GM18907 (cell line): ENCODE measurements at regions not wholly inside any gene's neighbourhood (a gene's known extent, or its start where the extent isn't known, plus 50 kb on each side); places are given as distances from the start of the nearest gene placed in this dataset.

Experiments used
- ATAC-seq: cut with Tn5 transposase; IDR thresholded peaks from one replicate; pipeline ENCODE4 v1.9.1; 2021; ENCODE audit warnings: mild to moderate bottlenecking, moderate library complexity; ENCODE audit not compliant: unreplicated experiment

- ATAC-seq, result no peak
These were observed 705.4 kb upstream of the TENM4 start for GRCh38 chr11:80146232-80146631.

- peak; percentile 76 for ATAC-seq
These were observed 704.2 kb upstream of the TENM4 start for GRCh38 chr11:80144897-80145594.

GRCh38 chr11:80136991-80137390 is 696.2 kb upstream of the TENM4 start:
- no peak for ATAC-seq

- ATAC-seq, result no peak
These were observed 688.6 kb upstream of the TENM4 start for GRCh38 chr11:80129396-80129795.

GRCh38 chr11:80122211-80122610 is 681.4 kb upstream of the TENM4 start:
- no peak for ATAC-seq

GRCh38 chr11:80118073-80118472 is 677.2 kb upstream of the TENM4 start:
- no peak for ATAC-seq

DNA sequence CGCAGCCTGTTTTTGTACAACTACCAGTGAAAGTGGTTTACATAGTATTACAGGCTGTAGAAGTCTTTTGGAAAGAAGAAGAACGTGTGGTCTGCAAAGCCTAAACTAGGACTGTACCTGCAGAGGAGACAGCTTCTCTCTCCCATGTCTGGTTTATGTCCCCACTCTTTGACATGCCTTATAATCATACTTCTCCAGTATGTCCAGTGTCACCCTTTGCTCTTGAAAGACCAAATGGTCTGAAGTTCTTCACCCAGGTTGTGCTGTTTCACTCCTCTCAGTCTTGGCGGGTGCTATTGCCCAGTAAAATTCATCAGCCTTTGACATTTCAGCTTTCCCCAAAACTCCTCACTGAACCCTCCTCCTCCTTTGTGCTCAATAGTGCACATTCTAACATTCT is 676.0 kb upstream of the TENM4 start:
- no peak for ATAC-seq

- no peak for ATAC-seq
These were observed 668.8 kb upstream of the TENM4 start for GRCh38 chr11:80109652-80110051.

DNA sequence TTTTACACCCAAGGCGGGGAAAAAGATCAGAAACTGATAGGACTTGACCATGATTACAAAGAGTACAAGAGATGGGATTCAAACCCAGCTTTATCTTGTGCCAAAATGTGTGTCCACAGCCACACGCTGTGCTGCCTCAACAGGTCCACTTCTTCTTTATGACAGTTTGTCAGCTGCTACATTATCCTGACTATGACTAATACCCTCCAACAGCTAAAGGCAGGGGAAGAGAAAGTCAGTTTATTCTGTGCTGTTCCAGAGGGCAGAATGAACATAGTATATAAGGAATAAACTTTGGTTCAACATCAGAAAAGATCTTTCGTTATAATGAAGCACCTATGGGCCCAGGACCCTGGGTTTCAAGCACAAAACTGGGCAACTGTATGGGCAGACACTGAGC is 668.2 kb upstream of the TENM4 start:
- ATAC-seq, result no peak

GRCh38 chr11:80107415-80107814 is 666.6 kb upstream of the TENM4 start:
- no peak for ATAC-seq

GRCh38 chr11:80104191-80104590 is 663.4 kb upstream of the TENM4 start:
- no peak for ATAC-seq

GRCh38 chr11:80103142-80103859 is 662.5 kb upstream of the TENM4 start:
- no peak for ATAC-seq

- no peak for ATAC-seq
These were observed 656.3 kb upstream of the TENM4 start for GRCh38 chr11:80097146-80097545.

GRCh38 chr11:80096736-80097135 is 655.9 kb upstream of the TENM4 start:
- no peak for ATAC-seq

DNA sequence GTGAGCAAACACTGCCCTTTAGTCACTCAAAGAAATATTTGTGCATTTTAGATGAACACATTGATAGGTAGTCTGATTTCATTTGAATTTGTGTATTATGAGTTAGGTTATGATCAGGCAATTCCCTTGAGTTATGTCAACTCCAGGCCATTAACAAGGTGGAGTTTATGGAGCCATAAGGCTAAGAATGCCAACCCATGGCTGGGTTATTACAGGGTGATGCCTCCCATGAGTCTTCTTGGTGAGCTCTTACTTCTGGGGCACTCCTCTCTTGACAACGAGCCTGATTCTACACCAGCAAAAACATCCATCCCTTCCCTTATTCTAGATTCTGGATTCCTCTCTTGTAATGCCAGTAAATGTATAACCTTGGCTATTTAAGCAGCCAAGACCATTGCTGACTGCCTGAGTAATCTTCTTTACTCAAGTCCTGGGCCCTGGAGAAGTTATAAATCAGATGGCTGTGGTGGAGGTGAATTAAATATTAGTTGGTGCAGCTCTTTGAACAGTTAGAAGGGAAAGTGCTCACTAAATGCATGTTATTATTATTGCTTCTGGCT is 645.7 kb upstream of the TENM4 start:
- no peak for ATAC-seq

DNA sequence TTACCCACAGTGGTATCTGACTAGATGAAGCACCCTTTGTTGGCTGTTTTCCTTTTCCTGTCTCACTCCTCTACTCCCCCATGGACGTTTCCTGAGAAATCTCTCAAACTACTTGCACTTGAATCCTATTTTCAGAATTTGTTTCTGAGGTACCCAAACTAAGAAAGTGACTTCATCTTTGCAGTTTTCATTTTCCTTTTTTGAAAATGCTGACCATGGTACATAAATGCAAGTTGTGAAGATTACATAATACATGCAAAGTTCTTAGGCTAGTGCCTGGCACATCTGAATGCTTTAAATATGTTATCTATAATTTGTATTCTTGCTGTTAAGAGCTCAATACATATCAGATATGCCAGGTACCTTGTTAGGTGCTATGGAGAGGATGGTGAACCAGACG is 644.7 kb upstream of the TENM4 start:
- no peak for ATAC-seq

GRCh38 chr11:80084608-80085007 is 643.8 kb upstream of the TENM4 start:
- ATAC-seq, result no peak

DNA sequence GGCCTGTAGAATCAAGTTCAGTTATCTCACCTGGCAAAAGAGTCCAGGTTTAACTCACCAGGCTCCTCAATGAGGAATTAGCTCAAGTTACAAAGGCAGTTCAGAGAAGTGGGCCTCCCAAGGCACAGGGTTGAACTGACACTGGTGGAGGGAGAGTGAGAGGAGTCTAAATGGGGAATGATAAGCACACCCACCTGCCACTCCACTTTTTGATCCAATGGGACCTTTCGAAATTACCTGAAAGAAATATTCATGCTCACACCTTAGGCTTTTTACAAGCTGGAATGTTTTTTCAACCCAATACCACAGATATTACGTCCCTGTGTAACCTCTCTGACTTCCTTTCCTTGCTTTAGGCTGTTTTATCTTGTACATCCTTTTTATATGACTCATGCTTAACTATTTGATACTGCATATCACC is 642.7 kb upstream of the TENM4 start:
- ATAC-seq, result no peak

GRCh38 chr11:80082406-80082805 is 641.6 kb upstream of the TENM4 start:
- no peak for ATAC-seq

GRCh38 chr11:80077113-80077512 is 636.3 kb upstream of the TENM4 start:
- no peak for ATAC-seq

DNA sequence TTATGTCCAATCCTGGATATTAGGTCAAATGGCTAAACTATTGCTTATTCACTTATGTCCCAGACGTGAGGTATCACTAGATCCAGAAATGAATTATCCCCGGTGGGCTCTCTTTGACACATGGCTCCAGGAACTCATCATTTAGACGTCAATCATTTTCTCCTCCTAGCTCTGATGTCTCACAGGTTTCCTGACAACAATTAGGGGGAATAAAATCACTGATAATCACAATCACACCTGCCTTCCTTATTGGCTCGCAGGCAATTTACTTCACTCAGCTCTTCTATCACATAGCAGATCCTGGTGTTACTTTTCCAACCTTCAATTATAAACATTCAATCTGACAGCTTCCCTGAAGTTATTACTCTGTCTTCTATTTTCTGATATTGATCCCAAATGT is 634.0 kb upstream of the TENM4 start:
- ATAC-seq, result no peak

DNA sequence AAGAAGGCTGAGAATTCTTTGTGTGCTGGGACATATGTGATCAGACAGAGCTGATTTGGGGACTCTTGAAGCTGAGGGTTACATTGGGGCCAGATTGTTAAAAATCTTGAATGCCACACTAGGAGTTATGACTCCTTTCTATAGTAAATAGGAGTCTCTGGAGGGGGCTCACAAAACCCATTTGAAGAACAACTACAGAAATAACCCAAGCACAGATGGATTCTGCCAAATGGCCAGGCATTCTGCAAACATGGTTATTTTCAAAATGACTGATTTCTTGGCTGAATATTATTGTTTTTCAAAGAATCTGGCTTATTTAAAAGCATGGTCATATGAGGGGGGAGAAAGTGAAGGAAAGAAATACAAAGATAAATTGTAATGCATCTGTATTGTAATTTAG is 625.5 kb upstream of the TENM4 start:
- no peak for ATAC-seq
